K562 (cell line): ENCODE measurements at regions not wholly inside any gene's neighbourhood (a gene's known extent, or its start where the extent isn't known, plus 50 kb on each side); places are given as distances from the start of the nearest gene placed in this dataset.

Experiments
- ATAC-seq: fragments of 200-7000 bp; cut with Tn5 transposase; 3 replicates; pipeline ENCODE4 v1.9.1; 2020; ENCODE audit warnings: moderate library complexity
- BruUV-seq: library from RNA; stranded (reverse); fragments of 400-500 nt; replicated peaks from 2 replicates; lab custom pipeline; 2021; lab: Mats Ljungman, UMichigan
- CTCF ChIA-PET: fragments of 300-600 bp; formaldehyde crosslinking; extraction: SDS; loops from one replicate; lab custom pipeline; 2021; ENCODE audit warnings: low intra/inter-chr PET ratio; lab: Yijun Ruan, JAX
- POLR2A ChIA-PET: fragments of 300-600, 350-650 bp; sonication (Branson Sonifier 250); formaldehyde crosslinking; extraction: SDS; loops from one replicate; lab custom pipeline; 2021; ENCODE audit warnings: antibody characterized with exemption, inconsistent platforms; lab: Yijun Ruan, JAX
- DNase-seq, 4 experiments: peaks; one replicate each; pipeline versions ENCODE4 v3.0.0 to v3.0.0-alpha.2; 2011 to 2018; ENCODE audit warnings: low spot score in 3 of 4, mixed read lengths in 3 of 4; ENCODE audit errors: extremely low read depth in 1 of 4
- FAIRE-seq: peaks from 2 replicates; lab custom pipeline; 2011; peaks lifted over from hg19 to GRCh38; lab: Jason Lieb, UNC
- H2AFZ ChIP-seq: 2 replicates; pipeline ENCODE4 v1.6.0; 2011; ENCODE audit warnings: low read depth, low read length, control low read depth, inconsistent platforms
- H3K27ac ChIP-seq: fragments of 200-600 bp; 3 replicates; pipeline ENCODE4 v1.8.0; 2011; ENCODE audit warnings: low read depth, mild to moderate bottlenecking, control low read depth, inconsistent platforms, low read length, moderate library complexity, mixed read lengths; ENCODE audit errors: extremely low read depth
- H3K27me3 ChIP-seq, 2 experiments: fragments of 300-600 bp in 1 of 2; 2 replicates in 1 of 2; 3 replicates in 1 of 2; pipeline versions ENCODE4 v1.6.0 to v1.8.0; 2011; ENCODE audit warnings: inconsistent platforms in 2 of 2, low read length in 2 of 2, mild to moderate bottlenecking in 1 of 2, mixed read lengths in 1 of 2, moderate library complexity in 1 of 2; ENCODE audit not compliant: control insufficient read depth in 2 of 2, insufficient read depth in 2 of 2
- H3K36me3 ChIP-seq: fragments of 300-600 bp; 3 replicates; pipeline ENCODE4 v1.8.0; 2011; ENCODE audit warnings: mild to moderate bottlenecking, low read length, inconsistent platforms; ENCODE audit not compliant: control insufficient read depth, insufficient read depth
- H3K4me1 ChIP-seq, 2 experiments: fragments of 200-600 bp in 1 of 2; replicated peaks in 1 of 2; 2 replicates in 1 of 2; 3 replicates in 1 of 2; pipeline versions ENCODE4 v1.5.1 to v1.8.0; 2011; ENCODE audit warnings: inconsistent platforms in 2 of 2, low read length in 2 of 2, mild to moderate bottlenecking in 1 of 2, mixed read lengths in 1 of 2, moderate library complexity in 1 of 2; ENCODE audit not compliant: control insufficient read depth in 2 of 2, insufficient read depth in 2 of 2
- H3K4me2 ChIP-seq: 2 replicates; pipeline ENCODE4 v1.6.1; 2011; ENCODE audit warnings: low read length, control low read depth, inconsistent platforms, mixed read lengths; ENCODE audit not compliant: insufficient read depth
- H3K4me3 ChIP-seq: fragments of 200-600 bp; sonication (generic), shearing (Covaris generic); 2 replicates; pipeline ENCODE4 v1.5.1; 2016; ENCODE audit warnings: control low read depth, inconsistent platforms
- H3K79me2 ChIP-seq: fragments of 200-600 bp; 3 replicates; pipeline ENCODE4 v1.8.0; 2011; ENCODE audit warnings: low read length, inconsistent platforms; ENCODE audit not compliant: control insufficient read depth, insufficient read depth
- H3K9ac ChIP-seq, 2 experiments: 2 replicates each; pipeline versions ENCODE4 v1.6.0 to v1.6.1; 2011; ENCODE audit warnings: low read depth in 2 of 2, low read length in 2 of 2, control low read depth in 1 of 2, inconsistent platforms in 1 of 2, mild to moderate bottlenecking in 1 of 2, mixed read lengths in 1 of 2; ENCODE audit not compliant: insufficient read depth in 1 of 2
- H3K9me1 ChIP-seq: one replicate; pipeline ENCODE4 v1.6.0; 2011; ENCODE audit warnings: inconsistent platforms, mild to moderate bottlenecking, low read length, moderate library complexity; ENCODE audit not compliant: control insufficient read depth, insufficient read depth
- H3K9me3 ChIP-seq: replicated peaks from 2 replicates; pipeline ENCODE4 v1.5.1; 2011; ENCODE audit warnings: low read depth, low read length, inconsistent platforms; ENCODE audit not compliant: control insufficient read depth, insufficient read depth
- H4K20me1 ChIP-seq: replicated peaks from 2 replicates; pipeline ENCODE4 v1.6.1; 2011; ENCODE audit warnings: low read length, inconsistent platforms, mixed read lengths; ENCODE audit not compliant: control insufficient read depth, insufficient read depth
- GTF3C2 ChIP-seq: IDR thresholded peaks from 3 replicates; pipeline ENCODE4 v1.6.1; 2011; ENCODE audit warnings: borderline replicate concordance, mild to moderate bottlenecking, moderate library complexity; ENCODE audit not compliant: insufficient read length; ENCODE audit errors: extremely low read depth
- HOXB6 ChIP-seq: fragments of 250-450 bp; sonication (Bioruptor Pico); IDR thresholded peaks from 2 replicates; pipeline ENCODE4 v1.5.1; 2022; ENCODE audit warnings: mild to moderate bottlenecking, borderline replicate concordance
- IRF1 ChIP-seq: sonication (generic); formaldehyde crosslinking; IDR thresholded peaks from 2 replicates; pipeline ENCODE4 v1.8.0; 2022; ENCODE audit warnings: missing genetic modification reagents, mild to moderate bottlenecking, borderline replicate concordance
- L3MBTL2 ChIP-seq: fragments of 450-650 bp; IDR thresholded peaks from 2 replicates; pipeline ENCODE4 v1.6.1; 2016; ENCODE audit warnings: mild to moderate bottlenecking, moderate library complexity
- RBM17 ChIP-seq: fragments of 200-400 bp; formaldehyde crosslinking; IDR thresholded peaks from 2 replicates; pipeline ENCODE4 v1.6.1; 2017; ENCODE audit warnings: low read depth, mild to moderate bottlenecking, low read length, borderline replicate concordance
- THRA ChIP-seq: fragments of 450-650 bp; IDR thresholded peaks from 2 replicates; pipeline ENCODE4 v1.6.1; 2017; ENCODE audit warnings: mild to moderate bottlenecking, moderate library complexity
- ZBTB2 ChIP-seq: fragments of 450-650 bp; IDR thresholded peaks from 2 replicates; pipeline ENCODE4 v1.6.1; 2016; ENCODE audit warnings: antibody characterized with exemption
- ZBTB34 ChIP-seq: fragments of 250-450 bp; sonication (Bioruptor Pico); IDR thresholded peaks from 2 replicates; pipeline ENCODE4 v1.8.0; 2021; ENCODE audit warnings: mild to moderate bottlenecking, moderate library complexity
- ZFPM2 ChIP-seq: fragments of 250-450 bp; sonication (Bioruptor Pico); IDR thresholded peaks from 2 replicates; pipeline ENCODE4 v1.5.1; 2022; ENCODE audit warnings: mild to moderate bottlenecking
- ZNF133 ChIP-seq: fragments of 250-450 bp; sonication (Bioruptor Pico); IDR thresholded peaks from 2 replicates; pipeline ENCODE4 v1.4.0; 2020; ENCODE audit warnings: mild to moderate bottlenecking
- ZNF695 ChIP-seq: fragments of 450-650 bp; formaldehyde crosslinking; IDR thresholded peaks from 2 replicates; pipeline ENCODE4 v1.4.0; 2020; ENCODE audit warnings: mild to moderate bottlenecking, moderate library complexity
- WGBS: fragments of 100-300 bp; shearing (Covaris generic); methylation state at CpG from one replicate; pipeline ENCODE4 v1.1.6; 2016; ENCODE audit warnings: low coverage, mixed read lengths; ENCODE audit not compliant: insufficient coverage; ENCODE audit errors: missing lambda C conversion rate; 5-methylcytosine and 5-hydroxymethylcytosine counted together
- in situ Hi-C: fragments of 300-500 bp; cut with MboI; formaldehyde crosslinking; loops from 4 replicates; pipeline ENCODE4 v1.15.0; 2018; ENCODE audit warnings: inconsistent platforms, mixed read lengths
- intact Hi-C: fragments of 100-400 bp; cut with micrococcal nuclease; formaldehyde crosslinking; loops from 2 replicates; pipeline ENCODE4 v1.14.2; 2022

- H3K4me1 ChIP-seq, result no peaks in the 10 kb centered on the region
- DNase-seq (no peak), FAIRE-seq (no peak), ATAC-seq (no peak)
- intact Hi-C loops (no loop called here), in situ Hi-C loops (no loop called here)
- TF ChIP-seq ZNF133 (CRISPR knock-in tag) (no peak), ZNF695 (CRISPR knock-in tag) (no peak), ZFPM2 (CRISPR knock-in tag) (no peak), ZBTB34 (CRISPR knock-in tag) (no peak), THRA (no peak), ZBTB2 (no peak), GTF3C2 (no peak), L3MBTL2 (no peak), RBM17 (no peak), IRF1 (CRISPR knock-in tag) (no peak), HOXB6 (CRISPR knock-in tag) (no peak)
- H4K20me1 ChIP-seq, result no peaks in the 10 kb centered on the region
- H3K27me3 ChIP-seq, result no peaks in the 10 kb centered on the region
- no peak overlapping the region for H2AFZ ChIP-seq
- H3K36me3 ChIP-seq, result no peaks in the 10 kb centered on the region
- H3K4me3 ChIP-seq, result no peak overlapping the region
- CTCF ChIA-PET, result no interaction called here
- H3K4me2 ChIP-seq, result no peak overlapping the region
- BruUV-seq, result no TSS peak
- no peaks in the 10 kb centered on the region for H3K9me3 ChIP-seq
- WGBS, result 0% methylated on average over 6 of the region's 6 CpGs
- no peak overlapping the region for H3K27ac ChIP-seq
- H3K79me2 ChIP-seq, result no peaks in the 10 kb centered on the region
- POLR2A ChIA-PET, result no interaction called here
- H3K9ac ChIP-seq, result no peak overlapping the region
- no peaks in the 10 kb centered on the region for H3K9me1 ChIP-seq
Measured at GRCh38 chr3:65279225-65279782, 591.5 kb upstream of the ADAMTS9 start.
